CD4-positive, alpha-beta T cell treated with Interleukin-2 at 100 ng/mL for 4 hours (primary cell): ENCODE measurements at regions not wholly inside any gene's neighbourhood (a gene's known extent, or its start where the extent isn't known, plus 50 kb on each side); places are given as distances from the start of the nearest gene placed in this dataset.
"Not testable (repeated sequence)": the region's sequence is repeated elsewhere in the genome, so short reads cannot be mapped to it uniquely, and the experiment has no call there.

Source experiments
- DNase-seq: peaks from one replicate; pipeline ENCODE4 v3.0.0-alpha.2; 2020; ENCODE audit warnings: low spot score

DNA sequence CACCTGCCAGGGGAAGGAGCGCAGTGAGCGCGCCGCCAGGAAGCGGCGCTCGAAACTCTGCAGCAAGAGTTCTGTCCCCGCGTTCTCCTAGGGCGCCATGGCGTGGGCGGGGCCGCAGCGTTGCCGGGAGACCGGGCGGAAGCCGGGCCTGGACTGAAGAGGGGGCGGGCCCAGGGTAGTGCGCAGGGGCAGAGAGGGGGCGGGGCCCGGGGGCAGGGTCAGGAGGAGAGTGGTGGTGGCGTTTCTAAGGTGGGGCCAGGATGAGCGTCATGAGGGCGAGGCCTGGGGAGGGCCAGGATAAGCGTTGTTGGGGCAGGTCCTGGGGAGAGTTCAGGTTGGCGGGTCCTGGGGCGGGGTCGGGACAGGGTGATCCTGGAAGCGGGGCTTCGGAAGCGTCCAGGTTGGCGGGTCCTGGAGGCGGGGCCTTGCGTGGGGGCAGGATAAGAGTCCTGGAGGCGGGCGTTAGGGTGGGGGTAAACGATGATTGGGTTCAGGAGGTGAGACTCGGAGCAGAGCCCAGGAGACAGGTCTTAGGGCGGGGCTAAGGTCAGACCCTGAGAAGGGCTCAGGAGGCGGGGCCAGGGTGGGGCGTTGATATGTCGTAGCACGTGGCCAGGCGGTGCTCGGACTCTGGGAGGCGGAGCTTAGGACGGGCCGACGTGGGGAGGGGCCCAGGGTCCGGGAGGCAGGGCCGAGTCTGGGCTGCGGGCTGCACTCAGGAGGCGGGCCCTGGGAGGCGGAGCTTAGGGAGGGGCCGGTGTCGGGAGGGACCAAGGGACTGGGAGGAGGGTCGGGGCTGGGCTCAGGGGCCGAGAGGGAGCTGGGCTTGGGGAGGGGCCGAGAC is 189.4 kb downstream of the ADRA2C start:
- peak; percentile 99 for DNase-seq

DNA sequence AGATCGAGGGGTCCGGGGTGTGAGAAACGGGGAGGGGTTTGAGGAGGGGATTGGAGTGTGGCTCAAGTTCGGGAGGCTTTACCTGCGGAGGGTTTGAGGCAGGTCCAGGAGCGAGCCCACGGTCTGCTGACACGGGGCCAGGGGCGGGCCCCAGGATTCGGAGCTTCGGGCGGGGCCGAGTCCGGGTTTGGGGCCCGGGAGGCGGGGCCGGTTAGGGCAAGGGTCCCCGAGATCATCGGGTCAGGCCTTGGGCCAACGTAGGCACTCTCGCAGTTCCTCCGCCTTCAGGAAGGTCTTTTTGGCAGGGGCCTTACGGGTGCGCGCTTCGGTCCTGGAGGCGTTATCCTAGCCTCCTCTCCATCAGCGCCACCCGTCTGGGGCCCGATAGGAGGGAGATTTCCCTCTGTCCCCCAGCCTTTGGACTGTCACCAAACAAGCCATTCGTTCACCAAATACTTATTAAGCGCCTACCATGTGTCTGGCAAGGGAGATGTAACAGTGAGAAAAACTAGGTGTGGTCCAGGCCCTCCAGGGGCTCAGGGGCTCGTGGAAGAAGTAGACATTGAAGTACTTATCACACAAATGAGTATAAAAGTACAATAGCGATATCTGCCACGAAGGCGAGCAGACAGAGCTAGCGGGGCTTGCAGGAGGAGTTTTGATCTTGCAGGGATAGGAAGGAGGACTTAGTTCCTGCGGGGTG is 190.1 kb downstream of the ADRA2C start:
- not testable (repeated sequence) for DNase-seq

DNA sequence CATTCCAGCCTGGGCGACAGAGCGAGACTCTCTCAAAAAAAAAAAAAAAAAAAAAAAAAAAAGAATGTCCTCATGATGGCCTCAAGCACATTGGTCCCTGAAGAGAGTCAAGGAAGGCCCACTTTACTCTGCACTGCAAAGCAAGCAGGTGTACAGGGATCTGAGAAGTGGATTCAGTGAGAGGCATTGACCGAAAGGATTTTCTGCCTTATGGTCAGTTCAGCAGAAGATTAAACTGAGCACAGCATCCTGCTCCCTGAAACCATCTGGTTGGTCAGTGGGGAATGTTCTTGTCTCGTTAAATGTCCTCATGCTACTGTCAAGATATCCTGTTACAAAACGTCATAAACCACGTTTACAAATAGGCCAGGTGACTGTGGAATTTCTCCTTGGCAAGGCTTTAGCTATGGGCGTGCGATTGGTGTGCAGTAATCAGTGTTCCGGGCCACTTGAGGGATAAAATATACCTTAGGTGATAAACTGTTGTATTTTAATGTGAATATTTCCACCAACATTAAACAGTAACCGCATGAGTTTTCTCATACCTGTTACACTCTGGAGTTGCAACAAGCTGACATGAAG is 195.0 kb downstream of the ADRA2C start:
- not testable (repeated sequence) for DNase-seq

DNA sequence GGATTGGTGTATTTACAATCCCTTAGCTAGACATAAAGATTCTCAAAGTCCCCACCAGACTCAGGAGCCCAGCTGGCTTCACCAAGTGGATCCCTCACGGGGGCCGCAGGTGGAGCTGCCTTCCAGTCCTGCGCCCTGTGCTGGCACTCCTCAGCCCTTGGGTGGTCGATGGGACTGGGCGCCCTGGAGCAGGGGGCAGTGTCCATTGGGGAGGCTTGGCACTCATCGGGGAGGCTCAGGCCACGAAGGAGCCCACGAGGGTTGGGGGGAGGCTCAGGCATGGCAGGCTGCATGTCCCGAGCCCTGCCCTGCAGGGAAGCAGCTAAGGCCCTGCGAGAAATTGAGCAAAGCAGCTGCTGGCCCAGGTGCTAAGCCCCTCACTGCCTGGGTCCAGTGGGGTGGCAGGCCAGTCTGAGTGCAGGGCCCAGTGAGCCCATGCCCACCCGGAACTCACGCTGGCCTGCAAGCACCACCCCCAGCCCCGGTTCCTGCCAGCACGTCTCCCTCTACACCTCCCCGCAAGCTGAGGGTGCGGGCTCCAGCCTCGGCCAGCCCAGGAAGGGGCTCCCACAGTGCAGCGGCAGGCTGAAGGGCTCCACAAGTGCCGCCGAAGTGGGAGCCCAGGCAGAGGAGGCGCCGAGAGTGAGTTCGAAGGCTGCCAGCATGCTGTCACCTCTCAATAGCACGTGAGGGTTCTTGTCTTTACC is 198.5 kb downstream of the ADRA2C start:
- not testable (repeated sequence) for DNase-seq

DNA sequence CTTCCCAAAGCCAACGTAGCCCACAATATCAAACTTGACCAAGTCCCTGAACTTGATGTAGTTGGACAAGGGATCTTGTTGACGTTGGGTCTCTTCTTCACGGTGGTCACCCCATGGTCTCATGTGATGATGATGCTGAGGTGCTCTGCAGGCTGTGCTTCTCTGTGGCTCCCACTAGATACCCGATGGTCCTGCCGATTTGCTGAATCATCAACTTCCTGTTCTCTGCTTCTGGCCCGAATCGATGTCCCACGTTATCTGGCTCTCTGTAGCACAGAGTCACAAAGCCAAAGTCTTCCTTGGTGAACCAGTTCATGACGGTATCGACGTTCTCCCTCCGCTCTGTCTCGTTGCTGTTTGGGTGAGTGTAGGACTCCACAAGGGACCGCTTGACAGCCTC is 201.0 kb downstream of the ADRA2C start:
- not testable (repeated sequence) for DNase-seq

DNA sequence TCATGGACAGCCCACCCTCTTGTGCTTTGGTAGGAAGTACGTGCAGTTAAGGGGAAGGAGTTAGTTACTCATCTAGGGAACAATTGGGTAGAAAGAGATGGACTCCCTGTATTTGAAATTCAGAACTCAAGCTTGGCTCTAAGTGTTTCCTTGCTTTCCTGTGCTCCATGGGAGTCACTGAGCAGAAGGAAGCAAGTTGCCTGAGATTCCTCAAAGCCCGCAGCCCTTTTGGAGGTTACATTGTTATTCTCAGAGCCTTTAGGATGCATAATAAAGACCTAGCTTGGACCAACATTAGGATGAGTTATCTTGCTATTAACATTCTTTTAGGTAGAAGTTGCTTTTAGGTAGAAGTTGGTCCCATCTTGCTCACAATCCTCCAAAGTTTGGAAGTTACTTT is 206.4 kb downstream of the ADRA2C start:
- DNase-seq = not testable (repeated sequence)

DNA sequence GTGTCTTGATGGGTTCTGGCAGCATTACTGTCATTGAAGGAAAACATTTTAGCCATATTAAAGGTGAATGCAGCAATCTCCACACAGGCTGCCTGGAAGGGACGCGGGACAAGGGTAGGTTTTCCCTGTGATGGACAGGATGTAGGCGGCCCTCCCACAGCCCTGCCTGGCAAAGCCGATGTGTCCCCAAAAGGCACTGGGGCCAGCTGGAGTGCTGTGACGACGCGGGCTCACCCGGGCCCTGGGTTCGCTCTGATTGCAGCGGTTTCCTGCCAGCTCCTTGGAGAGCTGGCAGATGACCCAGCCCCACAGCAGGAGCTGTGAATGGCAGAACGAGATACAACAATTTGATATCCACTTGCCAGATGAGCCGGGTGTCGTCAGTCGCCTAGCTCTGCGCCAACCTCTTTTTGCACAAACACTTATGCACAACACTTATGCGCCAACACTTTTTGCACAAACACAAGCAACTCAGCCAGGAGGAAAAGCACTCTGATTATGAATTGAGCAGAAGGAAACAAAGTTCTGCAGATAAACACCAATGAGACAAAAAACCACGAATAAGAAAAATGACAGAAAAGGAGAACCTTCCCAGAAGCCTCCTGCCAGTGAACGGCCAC is 207.5 kb downstream of the ADRA2C start:
- not testable (repeated sequence) for DNase-seq

DNA sequence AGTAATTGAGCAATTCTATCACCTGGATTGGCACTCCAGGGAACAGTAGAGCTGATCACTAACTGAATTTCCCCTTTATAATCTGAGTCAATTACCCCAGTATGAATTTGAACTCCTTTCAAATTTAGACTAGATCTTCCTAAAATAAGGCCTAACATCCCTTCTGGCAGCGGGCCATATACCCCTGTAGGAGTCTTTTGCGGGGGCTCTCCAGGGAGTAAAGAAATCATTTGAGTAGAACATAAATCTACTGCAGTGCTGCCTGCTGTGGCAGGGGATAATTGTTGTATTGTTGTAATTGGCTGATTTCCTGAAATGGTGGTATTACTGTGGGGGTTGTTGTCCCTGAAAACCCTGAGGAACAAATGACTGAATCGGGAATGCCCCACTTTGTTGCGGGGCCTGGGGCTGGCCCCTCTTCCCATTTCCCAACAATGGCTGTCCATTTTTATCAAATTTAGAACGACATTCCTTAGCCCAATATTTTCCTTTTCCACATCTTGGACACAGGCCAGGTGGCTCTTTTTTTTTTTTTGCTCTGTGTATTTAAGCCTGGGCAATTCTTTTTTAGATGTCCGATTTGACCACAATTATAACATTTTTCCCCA is 217.4 kb downstream of the ADRA2C start:
- DNase-seq = not testable (repeated sequence)

DNA sequence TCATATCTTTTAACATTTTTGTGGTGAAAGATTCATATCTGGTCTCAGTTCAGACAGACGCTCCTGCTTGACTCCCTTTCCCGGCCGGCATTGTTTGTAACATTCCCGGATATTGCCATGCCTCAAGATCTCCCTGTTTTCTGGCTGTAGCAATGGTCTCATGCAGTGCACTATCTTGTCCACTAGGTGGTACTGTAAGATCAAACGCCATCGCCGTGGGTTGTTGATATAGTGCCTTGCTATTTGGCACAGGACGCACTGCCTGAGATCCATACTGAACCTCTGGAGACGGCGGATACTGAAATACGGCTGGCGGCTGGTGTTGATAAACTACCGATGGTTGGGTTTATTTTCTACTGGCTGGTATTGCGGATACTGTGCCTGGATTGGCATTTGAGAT is 218.6 kb downstream of the ADRA2C start:
- not testable (repeated sequence) for DNase-seq

DNA sequence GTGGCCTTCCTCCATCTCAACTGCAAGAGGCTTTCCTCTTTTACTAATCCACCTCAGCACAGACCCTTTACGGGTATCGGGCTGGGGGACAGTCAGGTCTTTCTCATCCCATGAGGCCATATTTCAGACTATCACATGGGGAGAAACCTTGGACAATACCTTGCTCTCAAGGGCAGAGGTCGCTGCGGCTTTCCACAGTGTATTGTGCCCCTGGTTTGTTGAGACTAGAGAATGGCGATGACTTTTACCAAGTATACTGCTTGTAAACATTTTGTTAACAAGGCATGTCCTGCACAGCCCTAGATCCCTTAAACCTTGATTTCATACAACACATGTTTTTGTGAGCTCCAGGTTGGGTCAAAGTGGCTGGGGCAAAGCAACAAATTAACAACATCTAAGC is 220.2 kb downstream of the ADRA2C start:
- DNase-seq = not testable (repeated sequence)

DNA sequence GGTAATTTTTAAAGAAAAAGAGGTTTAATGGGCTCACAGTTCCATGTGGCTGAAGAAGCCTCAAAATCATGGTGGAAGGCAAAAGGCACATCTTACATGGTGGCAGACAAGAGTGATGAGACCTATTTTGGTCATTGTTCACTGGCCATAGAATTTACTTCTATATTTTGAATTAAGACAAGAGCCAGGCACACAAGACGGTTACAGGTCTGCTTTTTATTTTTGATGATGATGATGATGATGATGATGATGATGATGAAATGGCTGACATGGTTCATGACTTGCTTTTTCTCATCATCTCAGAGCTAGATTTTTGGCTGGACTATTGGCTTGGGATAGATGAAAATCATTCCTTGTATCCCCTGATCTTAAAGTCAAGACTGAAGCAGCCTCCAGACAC is 229.3 kb downstream of the OTOP1 start:
- DNase-seq = not testable (repeated sequence)

DNA sequence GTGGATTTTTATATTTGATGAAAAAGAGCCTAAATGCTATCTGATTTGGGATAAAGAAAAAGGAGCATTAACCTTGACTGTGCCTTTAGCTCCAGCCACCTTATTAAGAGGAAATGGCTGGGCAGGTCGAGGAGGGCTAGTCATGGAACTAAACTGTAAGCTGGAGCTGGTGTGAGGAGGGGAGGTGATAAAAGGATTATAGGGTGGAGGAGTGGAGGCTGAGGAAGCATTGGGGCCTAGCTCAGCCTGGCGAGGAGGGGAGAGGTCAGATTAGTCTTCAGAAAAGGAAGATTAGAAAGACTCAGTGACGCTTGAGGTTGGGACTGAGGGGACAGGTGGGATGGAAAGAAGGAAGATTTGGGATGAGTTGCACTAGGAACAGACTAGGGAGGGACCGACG is 222.7 kb downstream of the OTOP1 start:
- DNase-seq = not testable (repeated sequence)

DNA sequence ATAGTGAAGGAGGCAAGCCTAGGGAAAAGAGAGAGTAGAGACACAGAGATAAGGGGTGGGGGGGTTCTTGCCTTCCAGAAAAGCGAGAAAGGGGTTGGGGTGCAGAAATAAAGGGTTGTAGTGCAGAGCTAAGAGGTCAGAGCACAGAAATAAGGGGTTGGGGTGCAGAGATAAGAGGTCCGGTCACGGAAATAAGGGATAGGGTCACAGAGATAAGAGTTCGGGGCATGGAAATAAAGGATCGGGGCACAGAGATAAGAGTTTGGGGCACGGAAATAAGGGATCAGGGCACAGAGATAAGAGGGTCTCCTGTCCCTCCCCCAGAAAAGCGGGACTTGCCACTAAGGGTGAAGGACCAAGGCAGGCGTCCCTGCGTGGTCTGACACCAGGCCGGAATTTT is 222.0 kb downstream of the OTOP1 start:
- not testable (repeated sequence) for DNase-seq

DNA sequence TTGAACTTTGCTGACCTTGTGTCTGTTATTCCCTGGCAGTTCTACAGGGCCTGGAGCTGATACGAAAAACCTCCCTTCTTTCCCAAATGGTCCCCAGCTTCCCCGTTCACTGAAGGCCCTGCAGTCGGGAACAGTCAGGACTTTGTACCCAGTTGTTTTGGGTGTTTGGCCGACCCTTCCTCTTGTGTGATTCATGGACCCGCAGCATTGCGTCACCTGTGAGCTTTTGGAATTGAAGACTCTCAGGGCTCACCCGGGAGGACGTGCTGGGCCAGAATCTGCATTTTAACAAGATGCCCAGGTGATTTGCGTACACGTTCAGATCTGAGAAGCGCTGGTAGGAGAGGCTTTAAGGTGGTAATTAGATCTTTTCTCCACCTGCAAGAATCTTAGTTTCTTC is 220.4 kb downstream of the OTOP1 start:
- DNase-seq = not testable (repeated sequence)

DNA sequence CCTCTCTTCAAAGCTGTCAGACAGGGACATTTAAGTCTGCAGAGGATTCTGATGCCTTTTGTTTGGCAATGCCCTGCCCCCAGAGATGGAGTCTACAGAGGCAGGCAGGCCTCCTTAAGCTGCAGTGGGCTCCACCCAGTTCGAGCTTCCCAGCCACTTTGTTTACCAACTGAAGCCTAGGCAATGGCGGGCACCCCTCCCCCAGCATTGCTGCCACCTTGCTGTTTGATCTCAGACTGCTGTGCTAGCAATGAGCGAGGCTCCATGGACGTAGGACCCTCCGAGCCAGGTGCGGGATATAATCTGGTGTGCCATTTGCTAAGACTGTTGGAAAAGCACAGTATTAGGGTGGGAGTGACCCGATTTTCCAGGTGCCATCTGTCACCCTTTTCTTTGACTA is 207.7 kb downstream of the OTOP1 start:
- not testable (repeated sequence) for DNase-seq

DNA sequence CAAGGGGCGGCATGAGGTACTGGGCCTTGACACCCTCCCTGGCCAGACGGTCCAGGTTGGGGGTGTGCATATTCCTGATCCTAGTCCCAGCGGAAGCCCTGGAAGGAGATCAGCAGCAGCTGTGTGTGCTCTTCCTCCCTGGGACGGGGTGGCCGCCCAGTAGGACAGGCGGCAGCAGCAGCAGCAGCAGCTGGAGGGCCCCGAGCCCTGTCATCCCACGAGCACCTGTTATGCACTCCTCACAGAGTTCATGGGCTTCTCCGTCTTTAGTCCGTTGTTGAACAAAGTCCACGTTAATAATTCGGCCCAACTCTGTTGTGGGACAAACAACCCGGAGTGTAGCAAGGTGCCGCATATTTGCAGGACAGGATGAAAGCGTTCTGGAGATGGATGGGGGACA is 205.6 kb downstream of the OTOP1 start:
- DNase-seq = not testable (repeated sequence)

DNA sequence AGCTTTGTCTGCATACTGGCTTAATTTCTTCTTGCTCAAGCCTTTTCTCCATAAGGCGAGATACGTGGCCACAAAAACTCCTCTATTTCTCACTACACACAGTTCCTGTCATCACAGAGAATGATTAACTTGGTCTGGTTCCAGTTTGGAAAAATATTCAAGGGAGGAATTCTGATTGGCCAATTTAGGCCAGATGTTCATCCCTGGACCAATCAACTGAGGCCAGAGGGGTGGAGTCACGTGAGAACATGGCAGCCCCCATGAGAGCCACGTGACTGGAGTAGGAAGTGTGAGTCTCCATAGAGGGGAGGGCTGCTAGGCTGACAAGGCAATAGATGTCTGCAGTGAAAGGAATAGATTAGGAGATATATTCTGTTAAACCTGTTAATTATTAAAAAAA is 200.0 kb downstream of the OTOP1 start:
- DNase-seq = not testable (repeated sequence)

DNA sequence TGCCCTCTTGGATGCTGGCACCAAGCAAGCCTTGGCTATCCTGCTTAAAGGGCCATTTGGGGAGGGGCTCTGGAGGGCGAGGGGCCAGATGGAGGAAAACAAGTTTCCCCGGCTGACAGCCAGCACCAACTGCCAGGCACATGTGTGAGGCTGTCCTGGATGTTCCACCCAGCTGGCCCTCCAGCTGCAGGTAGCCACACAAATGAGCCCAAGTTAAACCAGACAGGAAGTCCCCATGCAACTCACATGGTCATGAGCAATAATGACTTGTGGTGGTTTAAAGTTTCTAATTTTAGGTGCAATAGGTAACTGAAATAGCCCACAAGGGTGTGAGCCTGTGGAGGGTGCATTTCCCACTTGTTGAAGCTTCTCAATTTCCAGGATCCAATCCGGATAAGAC is 198.0 kb downstream of the OTOP1 start:
- DNase-seq = not testable (repeated sequence)

DNA sequence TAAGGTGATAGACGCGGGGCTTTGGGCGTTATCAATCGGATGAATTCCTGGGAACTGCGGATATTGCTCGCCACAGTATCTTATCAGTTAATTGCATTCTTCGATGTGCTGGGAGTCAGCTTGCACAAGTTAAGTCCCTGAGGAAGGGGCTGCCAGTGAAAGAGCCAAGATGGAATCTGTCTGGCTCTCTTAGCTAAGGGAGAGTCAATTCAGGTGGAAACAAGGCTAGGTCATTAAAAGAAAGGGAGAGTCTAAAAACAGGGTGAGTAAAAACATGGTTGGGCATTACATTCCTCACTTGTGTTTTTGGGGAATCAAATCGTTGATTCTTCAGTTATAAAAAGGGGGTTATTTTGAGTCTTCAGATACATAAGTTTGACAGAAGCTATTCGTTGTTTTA is 196.2 kb downstream of the OTOP1 start:
- DNase-seq = not testable (repeated sequence)

DNA sequence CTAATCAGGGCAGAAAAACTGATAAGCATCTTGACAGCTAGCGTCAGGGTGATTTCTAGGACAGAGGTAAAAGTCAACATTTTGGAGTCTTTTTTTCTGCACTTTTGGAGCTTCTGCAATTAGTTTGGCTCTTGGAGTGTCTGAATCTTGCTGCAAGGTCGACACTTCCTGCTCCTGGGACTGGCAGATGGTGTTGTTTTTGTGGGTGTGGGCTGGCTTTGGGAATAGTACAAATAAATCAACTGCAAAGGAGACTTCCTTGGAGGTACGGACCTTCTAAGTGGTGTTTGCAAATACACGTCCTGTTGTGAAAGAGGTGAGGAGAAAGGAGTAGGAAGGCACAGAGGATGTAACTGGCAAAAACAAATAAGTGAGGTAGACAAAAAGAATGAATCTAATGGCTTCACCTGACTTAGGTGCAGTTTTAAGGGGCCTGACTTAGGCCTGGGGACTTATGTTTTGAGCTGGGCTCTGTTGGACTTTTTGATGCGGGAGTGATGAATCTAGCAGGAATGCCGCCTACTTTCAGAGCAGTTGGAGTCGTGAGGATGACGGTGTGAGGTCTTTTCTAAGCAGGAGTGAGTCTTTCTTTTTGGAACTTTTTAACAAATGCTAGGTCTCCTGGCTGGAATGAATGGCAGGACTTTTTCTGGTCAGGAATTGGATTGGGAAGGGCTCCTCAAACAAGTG is 195.1 kb downstream of the OTOP1 start:
- not testable (repeated sequence) for DNase-seq

DNA sequence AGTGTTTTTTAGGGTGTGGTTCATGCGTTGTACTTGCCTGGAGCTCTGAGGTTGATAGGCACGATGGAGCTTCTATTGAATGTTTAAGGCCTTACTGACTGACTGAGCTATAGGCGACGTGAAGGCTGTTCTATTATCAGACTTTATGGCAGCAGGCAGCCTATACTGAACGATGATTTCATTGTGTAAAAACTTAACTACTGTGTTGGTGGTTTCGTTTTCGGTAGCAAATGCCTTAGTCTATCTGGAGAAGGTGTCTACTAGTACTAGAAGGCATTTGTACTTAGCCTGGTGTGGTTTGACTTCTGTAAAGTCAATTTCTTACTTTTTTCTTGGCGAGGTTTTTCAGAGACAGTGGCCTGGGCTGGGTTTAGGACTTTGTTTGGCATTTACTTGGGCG is 194.4 kb downstream of the OTOP1 start:
- DNase-seq = peak; percentile 2
